Hippocampal formation (tissue), 2 donors: ENCODE measurements at regions not wholly inside any gene's neighbourhood (a gene's known extent, or its start where the extent isn't known, plus 50 kb on each side); places are given as distances from the start of the nearest gene placed in this dataset.

Experiments used
- DNase-seq, 2 donors: peaks; one replicate each; lab custom pipeline; 2025; lab: John Stamatoyannopoulos, UW

GRCh38 chr4:130329036-130329435 is 1233.1 kb downstream of the C4orf33 start:
- no peak for DNase-seq

- no peak for DNase-seq
Observed at GRCh38 chr4:130333241-130333759, 1237.3 kb downstream of the C4orf33 start.

GRCh38 chr4:130335417-130336194 is 1239.7 kb downstream of the C4orf33 start:
- no peak for DNase-seq

GRCh38 chr4:130336585-130337217 is 1240.7 kb downstream of the C4orf33 start:
- no peak for DNase-seq

- no peak for DNase-seq
Observed at GRCh38 chr4:130338851-130339250, 1242.9 kb downstream of the C4orf33 start.

GRCh38 chr4:130349745-130350144 is 1253.8 kb downstream of the C4orf33 start:
- no peak for DNase-seq

- no peak for DNase-seq
Observed at GRCh38 chr4:130356873-130357272, 1260.9 kb downstream of the C4orf33 start.

- DNase-seq, result peak in 1 of 2 donors; percentile 21
Observed at GRCh38 chr4:130359542-130359941, 1263.6 kb downstream of the C4orf33 start.

- DNase-seq, result no peak
Observed at GRCh38 chr4:130361616-130362015, 1265.7 kb downstream of the C4orf33 start.

GRCh38 chr4:130368668-130369067 is 1272.7 kb downstream of the C4orf33 start:
- DNase-seq, result no peak

- no peak for DNase-seq
Observed at GRCh38 chr4:130393231-130393630, 1297.3 kb downstream of the C4orf33 start.

GRCh38 chr4:130393642-130394041 is 1297.7 kb downstream of the C4orf33 start:
- DNase-seq, result no peak

GRCh38 chr4:130395871-130396270 is 1299.9 kb downstream of the C4orf33 start:
- DNase-seq, result no peak

GRCh38 chr4:130403221-130403620 is 1307.3 kb downstream of the C4orf33 start:
- DNase-seq, result no peak

GRCh38 chr4:130416228-130416627 is 1320.3 kb downstream of the C4orf33 start:
- no peak for DNase-seq

- DNase-seq, result no peak
Observed at GRCh38 chr4:130419211-130419975, 1323.4 kb downstream of the C4orf33 start.

GRCh38 chr4:130422261-130422660 is 1326.3 kb downstream of the C4orf33 start:
- DNase-seq, result no peak

- no peak for DNase-seq
Observed at GRCh38 chr4:130424211-130424610, 1328.3 kb downstream of the C4orf33 start.

- DNase-seq, result no peak
Observed at GRCh38 chr4:130432289-130432688, 1336.3 kb downstream of the C4orf33 start.

- no peak for DNase-seq
Observed at GRCh38 chr4:130449741-130450140, 1353.8 kb downstream of the C4orf33 start.

GRCh38 chr4:130468340-130468739 is 1372.4 kb downstream of the C4orf33 start:
- no peak for DNase-seq

GRCh38 chr4:130478406-130478805 is 1382.5 kb downstream of the C4orf33 start:
- DNase-seq, result no peak
